ENCODE measurements at regions not wholly inside any gene's neighbourhood (a gene's known extent, or its start where the extent isn't known, plus 50 kb on each side); places are given as distances from the start of the nearest gene placed in this dataset.
"Not testable (repeated sequence)": the region's sequence is repeated elsewhere in the genome, so short reads cannot be mapped to it uniquely, and the experiment has no call there.

DNA sequence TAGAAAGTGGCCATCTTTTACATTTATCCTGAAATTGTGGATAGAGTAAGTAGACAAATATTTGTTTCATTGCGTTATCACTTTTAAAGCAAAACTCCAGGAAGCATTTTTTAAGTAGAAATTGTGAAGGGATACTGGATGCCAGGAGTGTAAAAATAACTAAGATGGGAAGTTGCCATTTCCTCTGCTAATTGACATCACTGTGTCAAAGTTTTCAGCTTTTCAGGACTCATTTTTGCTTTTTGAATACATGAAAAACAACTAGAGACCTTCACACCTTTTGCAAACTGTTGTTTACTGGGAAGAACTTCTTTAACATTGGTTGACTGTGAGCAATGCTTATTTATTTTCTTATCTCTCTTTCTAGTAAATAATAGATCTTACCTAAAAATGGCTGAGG lies 337.5 kb downstream of the NR2F1-AS1 start:
- ATAC-seq (no peak), DNase-seq (no peak)
- Mint-ChIP-seq H3K4me3 (no peak overlapping the region), H3K9me3 (peaks cover 3% of the 10 kb centered on the region), H3K27me3 (ENCODE audit: low read depth) (no peaks in the 10 kb centered on the region), H3K36me3 (ENCODE audit: insufficient read depth) (no peaks in the 10 kb centered on the region), H3K4me1 (ENCODE audit: low read depth) (no peaks in the 10 kb centered on the region)

DNA sequence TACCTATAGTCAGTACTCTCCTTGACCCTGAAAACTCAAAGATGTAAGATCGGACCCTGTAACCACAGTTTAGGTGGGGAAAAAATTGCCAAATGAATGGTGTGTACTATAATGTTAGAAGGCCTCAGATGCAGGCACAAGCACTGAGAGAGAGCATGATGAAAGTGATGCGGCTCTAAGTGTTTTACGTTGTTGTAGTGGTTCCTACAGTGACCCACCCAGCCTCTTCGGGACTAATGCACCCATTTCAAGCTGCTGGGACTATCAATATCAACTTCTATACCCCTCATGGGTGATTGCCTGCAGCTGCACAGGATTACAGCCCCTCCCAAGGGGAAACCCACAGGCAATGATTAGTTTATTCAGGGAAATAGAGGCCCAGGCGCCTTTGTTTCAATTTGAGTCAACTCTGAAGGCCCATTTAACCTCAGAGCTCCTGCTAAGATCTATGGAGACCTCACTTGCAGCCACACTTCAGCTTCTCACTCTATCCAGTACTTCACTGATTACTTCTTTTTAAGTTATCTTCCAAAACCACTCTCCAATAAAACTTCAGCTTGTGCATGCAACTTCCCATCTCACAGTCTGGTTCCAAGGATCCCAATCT lies 340.7 kb downstream of the NR2F1-AS1 start:
- DNase-seq: no peak
- H3K4me3 Mint-ChIP-seq: no peak overlapping the region
- H3K27me3 Mint-ChIP-seq (ENCODE audit: low read depth): no peaks in the 10 kb centered on the region
- ATAC-seq: no peak
- peaks cover 3% of the 10 kb centered on the region for H3K9me3 Mint-ChIP-seq
- no peaks in the 10 kb centered on the region for H3K36me3 Mint-ChIP-seq (ENCODE audit: insufficient read depth)
- H3K4me1 Mint-ChIP-seq (ENCODE audit: low read depth): no peaks in the 10 kb centered on the region

DNA sequence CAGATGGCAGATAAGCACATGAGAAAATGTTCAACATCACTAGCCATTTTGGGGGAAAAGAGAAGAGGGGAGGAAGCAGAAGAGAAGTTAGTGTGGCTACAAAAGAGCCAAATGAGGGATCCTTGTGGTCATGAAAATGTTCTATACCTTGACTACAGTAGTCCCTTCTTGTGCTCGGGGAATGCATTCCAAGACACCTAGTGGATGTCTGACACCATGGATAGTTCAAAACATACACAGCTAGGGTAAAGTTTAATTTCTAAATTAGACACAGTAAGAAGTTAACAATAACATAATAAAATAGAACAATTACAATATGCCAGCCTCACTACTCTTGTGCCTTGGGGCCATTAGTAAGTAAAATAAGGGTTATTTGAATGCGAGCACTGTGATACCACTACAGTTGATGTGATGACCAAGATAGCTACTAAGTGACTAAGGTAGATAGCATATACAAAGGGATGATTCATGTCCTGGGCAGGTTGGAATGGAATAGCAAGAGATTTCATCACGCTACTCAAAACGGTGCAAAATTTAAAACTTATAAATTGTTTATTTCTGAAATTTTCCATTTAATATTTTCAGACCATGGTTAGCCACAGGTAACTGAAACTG lies 344.1 kb downstream of the NR2F1-AS1 start:
- H3K9me3 Mint-ChIP-seq: peaks cover 3% of the 10 kb centered on the region

DNA sequence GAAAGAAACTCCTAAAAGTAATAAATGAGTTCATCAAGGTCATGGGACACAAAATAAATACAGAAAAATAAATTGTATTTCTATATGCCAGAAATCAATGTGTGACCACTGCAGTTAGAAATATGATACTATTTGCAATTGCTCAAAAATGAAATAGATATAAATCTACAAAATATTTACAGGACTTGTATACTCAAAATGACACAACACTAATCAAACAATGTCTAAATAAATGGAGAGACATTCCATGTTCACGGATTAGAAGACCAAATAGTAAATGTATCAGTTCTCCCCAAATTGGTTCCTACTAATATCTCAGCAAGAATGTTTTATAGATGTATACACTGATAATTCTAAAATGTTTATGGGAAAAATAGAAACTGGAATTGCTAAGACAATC lies 345.3 kb downstream of the NR2F1-AS1 start:
- Mint-ChIP-seq H3K9me3 (peaks cover 3% of the 10 kb centered on the region), H3K4me3 (no peak overlapping the region), H3K4me1 (ENCODE audit: low read depth) (no peaks in the 10 kb centered on the region), H3K36me3 (ENCODE audit: insufficient read depth) (no peaks in the 10 kb centered on the region), H3K27me3 (ENCODE audit: low read depth) (no peaks in the 10 kb centered on the region)
- DNase-seq: no peak
- ATAC-seq: no peak

More for the DNA sequence above, 344.1 kb downstream of the NR2F1-AS1 start:
- Mint-ChIP-seq H3K4me1 (ENCODE audit: low read depth) (no peaks in the 10 kb centered on the region), H3K4me3 (no peak overlapping the region), H3K27me3 (ENCODE audit: low read depth) (no peaks in the 10 kb centered on the region), H3K36me3 (ENCODE audit: insufficient read depth) (no peaks in the 10 kb centered on the region)
- no peak for ATAC-seq
- no peak for DNase-seq

DNA sequence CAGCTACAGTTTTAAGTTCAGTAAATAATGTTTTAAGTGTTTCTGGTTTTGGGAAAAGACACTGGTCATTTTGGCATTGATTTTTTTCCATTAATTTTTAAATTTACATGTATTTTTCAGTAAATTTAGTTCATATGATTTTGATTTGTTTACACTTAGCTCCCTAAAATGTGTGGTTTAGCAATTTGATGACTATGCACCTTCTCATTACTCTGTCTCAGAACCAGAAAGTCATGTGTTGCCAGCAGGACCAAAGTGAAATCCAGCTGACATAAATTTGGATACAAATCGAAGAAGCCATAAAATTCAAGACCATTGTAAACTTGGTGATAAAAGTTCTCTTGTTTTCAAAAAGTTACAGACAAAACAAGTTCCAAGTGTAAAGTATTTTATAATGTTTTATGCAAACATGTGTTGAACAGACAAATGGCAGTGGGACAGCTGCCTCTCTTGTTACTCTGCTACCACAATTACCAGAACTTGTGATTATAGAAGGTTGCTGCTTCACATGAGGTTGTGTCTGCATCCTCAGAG lies 354.8 kb downstream of the NR2F1-AS1 start:
- H3K27me3 Mint-ChIP-seq (ENCODE audit: low read depth): no peaks in the 10 kb centered on the region
- ATAC-seq (no peak), DNase-seq (no peak)
- no peaks in the 10 kb centered on the region for H3K36me3 Mint-ChIP-seq (ENCODE audit: insufficient read depth)
- H3K4me3 Mint-ChIP-seq: no peak overlapping the region
- no peaks in the 10 kb centered on the region for H3K9me3 Mint-ChIP-seq
- no peaks in the 10 kb centered on the region for H3K4me1 Mint-ChIP-seq (ENCODE audit: low read depth)

DNA sequence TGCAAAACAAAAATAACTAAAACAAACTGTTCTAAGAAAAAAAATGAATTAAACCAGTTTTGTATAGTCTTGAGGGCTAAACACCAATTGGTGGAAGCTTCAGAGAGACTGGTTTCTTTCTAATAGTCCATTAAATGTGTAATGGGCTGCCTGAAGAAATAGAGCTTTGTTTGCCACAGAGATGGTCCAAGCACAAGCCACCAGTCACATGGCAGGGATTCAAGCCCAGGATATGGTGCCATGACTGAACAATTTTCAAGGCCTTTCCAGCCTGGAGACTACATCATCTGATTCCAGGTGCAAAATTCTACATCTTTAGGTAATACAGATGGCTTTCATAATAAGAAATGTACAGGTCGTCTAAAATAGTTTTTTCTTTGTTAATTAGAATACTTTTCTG lies 355.3 kb downstream of the NR2F1-AS1 start:
- H3K27me3 Mint-ChIP-seq (ENCODE audit: low read depth): no peaks in the 10 kb centered on the region
- no peaks in the 10 kb centered on the region for H3K9me3 Mint-ChIP-seq
- no peak for ATAC-seq
- H3K4me3 Mint-ChIP-seq: no peak overlapping the region
- DNase-seq: no peak
- no peaks in the 10 kb centered on the region for H3K36me3 Mint-ChIP-seq (ENCODE audit: insufficient read depth)
- no peaks in the 10 kb centered on the region for H3K4me1 Mint-ChIP-seq (ENCODE audit: low read depth)

DNA sequence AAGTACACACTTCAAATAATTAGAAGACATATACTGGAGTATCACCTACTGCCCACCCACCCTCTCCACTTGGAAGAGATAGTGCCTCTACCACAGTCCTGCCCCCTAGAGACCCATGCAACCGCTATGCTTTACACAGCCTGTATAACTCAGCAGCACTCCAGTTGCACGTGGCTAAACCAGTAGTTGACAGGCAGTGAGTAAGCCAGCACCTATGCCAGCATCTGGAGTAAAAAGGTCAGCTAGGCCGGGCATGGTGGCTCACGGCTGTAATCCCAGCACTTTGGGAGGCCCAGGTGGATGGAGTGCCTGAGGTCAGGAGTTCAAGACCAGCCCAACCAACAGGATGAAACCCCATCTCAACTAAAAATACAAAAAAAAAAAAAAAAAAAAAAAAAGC lies 356.4 kb downstream of the NR2F1-AS1 start:
- no peaks in the 10 kb centered on the region for H3K36me3 Mint-ChIP-seq (ENCODE audit: insufficient read depth)
- H3K4me3 Mint-ChIP-seq: no peak overlapping the region
- H3K27me3 Mint-ChIP-seq (ENCODE audit: low read depth): no peaks in the 10 kb centered on the region
- DNase-seq: no peak
- no peaks in the 10 kb centered on the region for H3K4me1 Mint-ChIP-seq (ENCODE audit: low read depth)
- H3K9me3 Mint-ChIP-seq: no peaks in the 10 kb centered on the region
- ATAC-seq: no peak

DNA sequence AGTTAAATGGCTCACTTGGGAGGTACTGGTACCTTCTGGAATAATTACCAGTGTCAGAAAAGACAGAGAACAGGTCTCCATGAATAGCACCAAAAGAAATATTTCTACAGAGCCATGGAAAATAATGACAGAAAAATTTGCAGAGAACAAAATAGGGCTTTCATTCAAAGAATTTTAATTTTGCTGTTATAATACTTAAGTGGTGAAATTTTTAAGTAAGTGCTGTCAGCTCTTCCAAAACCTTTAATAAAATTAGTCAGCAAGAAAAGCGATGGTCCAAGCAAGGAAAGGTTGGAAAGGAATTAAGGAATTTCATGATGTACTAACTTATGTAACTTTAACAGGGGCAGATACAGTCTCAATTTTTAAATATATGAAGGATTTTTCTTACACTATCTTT lies 359.2 kb downstream of the NR2F1-AS1 start:
- no peaks in the 10 kb centered on the region for H3K27me3 Mint-ChIP-seq (ENCODE audit: low read depth)
- ATAC-seq (no peak), DNase-seq (no peak)
- no peaks in the 10 kb centered on the region for H3K4me1 Mint-ChIP-seq (ENCODE audit: low read depth)
- H3K36me3 Mint-ChIP-seq (ENCODE audit: insufficient read depth): no peaks in the 10 kb centered on the region
- H3K4me3 Mint-ChIP-seq: no peak overlapping the region
- no peaks in the 10 kb centered on the region for H3K9me3 Mint-ChIP-seq

DNA sequence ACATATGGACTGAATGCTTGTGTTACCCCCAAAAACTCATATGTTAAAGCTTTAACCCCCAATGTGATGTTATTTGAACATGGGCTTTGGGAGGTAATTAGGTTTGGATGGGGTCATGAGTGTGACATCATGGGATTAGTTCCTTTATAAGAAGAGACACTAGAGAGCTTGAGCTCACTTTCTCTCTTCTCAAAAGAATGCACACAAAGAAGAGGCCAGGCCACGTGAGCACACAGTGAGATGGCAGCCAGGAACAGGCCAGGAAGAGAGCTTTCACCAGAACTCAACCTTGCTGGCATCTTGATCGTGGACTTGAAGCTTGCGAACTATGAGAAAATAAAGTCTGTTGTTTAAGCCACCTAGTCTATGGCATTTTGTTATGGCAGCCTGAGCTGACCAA lies 360.6 kb downstream of the NR2F1-AS1 start:
- Mint-ChIP-seq H3K9me3 (no peaks in the 10 kb centered on the region), H3K4me1 (ENCODE audit: low read depth) (no peaks in the 10 kb centered on the region), H3K27me3 (ENCODE audit: low read depth) (no peaks in the 10 kb centered on the region), H3K4me3 (no peak overlapping the region), H3K36me3 (ENCODE audit: insufficient read depth) (no peaks in the 10 kb centered on the region)
- DNase-seq (no peak), ATAC-seq (no peak)

DNA sequence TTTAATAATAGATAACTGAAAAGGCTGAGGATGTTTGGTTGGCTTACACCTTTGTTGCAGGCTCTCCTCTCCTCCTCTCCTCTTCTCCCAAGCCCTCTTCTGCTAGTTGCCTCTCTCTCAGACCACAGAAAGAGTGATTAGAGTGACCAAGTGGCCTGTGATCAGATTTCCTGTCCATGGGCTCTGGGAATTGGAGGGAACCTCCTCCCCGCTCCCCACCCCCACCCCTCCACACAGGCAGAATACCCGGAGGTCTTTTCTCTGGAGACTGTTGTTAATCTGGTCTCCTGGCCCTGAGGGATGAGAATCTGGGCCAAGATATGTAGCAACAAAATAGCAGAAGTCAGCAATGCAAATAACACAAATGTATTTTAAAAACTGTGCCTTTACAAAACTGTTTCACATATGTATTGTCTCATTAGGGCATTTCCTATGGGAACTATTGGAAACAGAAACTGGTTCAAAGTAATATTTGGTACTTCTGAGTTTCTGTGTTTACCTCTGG lies 361.3 kb downstream of the NR2F1-AS1 start:
- H3K4me3 Mint-ChIP-seq: no peak overlapping the region
- no peaks in the 10 kb centered on the region for H3K9me3 Mint-ChIP-seq
- no peak for ATAC-seq
- H3K36me3 Mint-ChIP-seq (ENCODE audit: insufficient read depth): no peaks in the 10 kb centered on the region
- DNase-seq: no peak
- no peaks in the 10 kb centered on the region for H3K27me3 Mint-ChIP-seq (ENCODE audit: low read depth)
- no peaks in the 10 kb centered on the region for H3K4me1 Mint-ChIP-seq (ENCODE audit: low read depth)

DNA sequence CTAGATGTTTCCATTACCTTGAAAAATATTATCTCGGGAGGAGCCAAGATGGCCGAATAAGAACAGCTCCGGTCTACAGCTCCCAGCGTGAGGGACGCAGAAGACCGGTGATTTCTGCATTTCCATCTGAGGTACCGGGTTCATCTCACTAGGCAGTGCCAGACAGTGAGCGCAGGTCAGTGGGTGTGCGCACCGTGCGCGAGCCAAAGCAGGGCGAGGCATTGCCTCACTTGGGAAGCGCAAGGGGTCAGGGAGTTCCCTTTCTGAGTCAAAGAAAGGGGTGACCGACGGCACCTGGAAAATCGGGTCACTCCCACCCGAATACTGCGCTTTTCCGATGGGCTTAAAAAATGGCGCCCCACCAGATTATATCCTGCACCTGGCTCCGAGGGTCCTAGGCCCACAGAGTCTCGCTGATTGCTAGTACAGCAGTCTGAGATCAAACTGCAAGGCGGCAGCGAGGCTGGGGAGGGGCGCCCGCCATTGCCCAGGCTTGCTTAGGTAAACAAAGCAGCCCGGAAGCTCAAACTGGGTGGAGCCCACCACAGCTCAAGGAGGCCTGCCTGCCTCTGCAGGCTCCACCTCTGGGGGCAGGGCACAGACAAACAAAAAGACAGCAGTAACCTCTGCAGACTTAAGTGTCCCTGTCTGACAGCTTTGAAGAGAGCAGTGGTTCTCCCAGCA lies 367.8 kb downstream of the NR2F1-AS1 start:
- H3K4me1 Mint-ChIP-seq (ENCODE audit: low read depth); H3K4me3 Mint-ChIP-seq; H3K27me3 Mint-ChIP-seq (ENCODE audit: low read depth); DNase-seq; ATAC-seq; H3K9me3 Mint-ChIP-seq; H3K36me3 Mint-ChIP-seq (ENCODE audit: insufficient read depth): not testable (repeated sequence)

DNA sequence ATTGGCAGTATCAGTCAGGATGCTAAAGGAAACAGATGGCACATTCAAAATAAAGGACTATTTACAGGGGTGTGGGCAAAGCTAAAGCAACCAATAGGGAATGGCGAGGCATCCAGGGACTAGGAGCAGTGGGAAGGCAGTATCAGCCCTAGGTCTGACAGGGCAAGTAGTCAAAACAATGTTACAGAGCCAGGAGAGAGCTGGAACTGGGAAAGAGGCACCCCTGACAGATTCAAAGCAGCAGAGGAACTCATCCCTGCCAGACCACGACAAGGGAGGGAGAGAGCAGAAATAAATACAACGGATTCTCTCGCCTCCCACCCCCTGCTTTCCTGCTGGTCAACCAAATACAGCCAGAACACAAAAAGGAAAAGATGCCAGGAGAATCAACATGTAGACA lies 371.5 kb downstream of the NR2F1-AS1 start:
- no peak for ATAC-seq
- no peaks in the 10 kb centered on the region for H3K9me3 Mint-ChIP-seq

DNA sequence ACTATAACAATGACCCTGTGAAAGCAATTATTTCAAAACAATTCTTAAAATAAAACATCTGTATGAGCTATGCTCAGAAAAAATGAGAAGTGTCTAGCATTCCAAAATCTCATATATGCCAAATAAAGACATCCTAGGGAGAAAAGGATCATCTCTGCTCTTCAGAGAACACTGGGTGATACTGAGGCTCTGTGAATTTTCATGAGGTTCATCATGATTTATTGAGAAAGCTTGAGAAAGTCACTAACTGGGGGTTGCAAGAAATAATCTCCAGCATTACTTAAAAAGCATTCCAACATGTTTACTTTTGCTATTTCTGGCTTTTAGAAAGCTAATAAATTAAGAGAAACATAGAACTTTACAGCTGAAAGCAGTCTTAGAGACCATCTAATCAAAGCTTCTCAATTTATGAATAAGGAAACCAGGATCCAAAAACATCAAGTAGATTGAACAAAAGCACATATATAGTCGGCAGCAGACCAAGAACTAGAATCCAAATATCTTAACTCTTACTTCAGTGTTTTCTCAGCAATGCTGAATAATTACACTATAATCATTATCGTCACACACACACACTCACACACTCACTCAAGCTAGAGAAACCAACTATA lies 372.8 kb downstream of the NR2F1-AS1 start:
- no peaks in the 10 kb centered on the region for H3K9me3 Mint-ChIP-seq
- no peaks in the 10 kb centered on the region for H3K4me1 Mint-ChIP-seq (ENCODE audit: low read depth)
- ATAC-seq (no peak), DNase-seq (no peak)
- no peaks in the 10 kb centered on the region for H3K27me3 Mint-ChIP-seq (ENCODE audit: low read depth)
- H3K36me3 Mint-ChIP-seq (ENCODE audit: insufficient read depth): no peaks in the 10 kb centered on the region
- H3K4me3 Mint-ChIP-seq: no peak overlapping the region

More for the DNA sequence above, 371.5 kb downstream of the NR2F1-AS1 start:
- no peak overlapping the region for H3K4me3 Mint-ChIP-seq
- no peak for DNase-seq
- no peaks in the 10 kb centered on the region for H3K4me1 Mint-ChIP-seq (ENCODE audit: low read depth)
- H3K36me3 Mint-ChIP-seq (ENCODE audit: insufficient read depth): no peaks in the 10 kb centered on the region
- H3K27me3 Mint-ChIP-seq (ENCODE audit: low read depth): no peaks in the 10 kb centered on the region

DNA sequence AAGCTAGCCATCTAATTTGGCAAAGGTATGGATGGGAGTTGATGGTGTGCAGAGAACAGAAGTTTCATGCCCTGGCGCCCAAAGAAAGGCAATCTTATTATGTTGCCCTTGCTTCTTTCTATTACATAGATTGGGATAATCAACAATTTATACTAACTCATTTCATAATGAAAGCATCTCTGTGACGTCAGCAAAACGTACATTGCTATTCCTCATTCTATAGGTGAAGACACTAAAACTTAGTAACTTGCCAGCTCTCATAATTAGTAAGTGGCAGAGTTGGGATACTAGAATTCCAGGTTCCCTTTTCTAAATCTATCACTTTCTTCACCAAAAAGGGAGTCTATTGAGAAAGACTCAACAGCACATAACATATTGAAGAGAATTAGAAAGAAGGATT lies 374.8 kb downstream of the NR2F1-AS1 start:
- Mint-ChIP-seq H3K36me3 (ENCODE audit: insufficient read depth) (no peaks in the 10 kb centered on the region), H3K4me3 (no peak overlapping the region), H3K4me1 (ENCODE audit: low read depth) (no peaks in the 10 kb centered on the region), H3K9me3 (no peaks in the 10 kb centered on the region), H3K27me3 (ENCODE audit: low read depth) (no peaks in the 10 kb centered on the region)
- ATAC-seq (no peak), DNase-seq (no peak)

All from activated T-cell treated with anti-CD3 and anti-CD28 coated beads, Interleukin-2, amount 50 U/mL, for 4 hours (primary cell).